ENCODE measurements at regions not wholly inside any gene's neighbourhood (a gene's known extent, or its start where the extent isn't known, plus 50 kb on each side); places are given as distances from the start of the nearest gene placed in this dataset.

GRCh38 chr6:21367649-21368154, 225.8 kb upstream of the SOX4 start:
- no peak for DNase-seq (ENCODE audit: low spot score)
- in situ Hi-C loops (cut with HindIII; ENCODE audit: low sequenced_read_pairs), result no loop called here

GRCh38 chr6:21371061-21371460, 222.5 kb upstream of the SOX4 start:
- DNase-seq (ENCODE audit: low spot score), result no peak
- in situ Hi-C loops (cut with HindIII; ENCODE audit: low sequenced_read_pairs), result no loop called here

GRCh38 chr6:21371676-21372171, 221.8 kb upstream of the SOX4 start:
- no peak for DNase-seq (ENCODE audit: low spot score)
- in situ Hi-C loops (cut with HindIII; ENCODE audit: low sequenced_read_pairs), result no loop called here

DNA sequence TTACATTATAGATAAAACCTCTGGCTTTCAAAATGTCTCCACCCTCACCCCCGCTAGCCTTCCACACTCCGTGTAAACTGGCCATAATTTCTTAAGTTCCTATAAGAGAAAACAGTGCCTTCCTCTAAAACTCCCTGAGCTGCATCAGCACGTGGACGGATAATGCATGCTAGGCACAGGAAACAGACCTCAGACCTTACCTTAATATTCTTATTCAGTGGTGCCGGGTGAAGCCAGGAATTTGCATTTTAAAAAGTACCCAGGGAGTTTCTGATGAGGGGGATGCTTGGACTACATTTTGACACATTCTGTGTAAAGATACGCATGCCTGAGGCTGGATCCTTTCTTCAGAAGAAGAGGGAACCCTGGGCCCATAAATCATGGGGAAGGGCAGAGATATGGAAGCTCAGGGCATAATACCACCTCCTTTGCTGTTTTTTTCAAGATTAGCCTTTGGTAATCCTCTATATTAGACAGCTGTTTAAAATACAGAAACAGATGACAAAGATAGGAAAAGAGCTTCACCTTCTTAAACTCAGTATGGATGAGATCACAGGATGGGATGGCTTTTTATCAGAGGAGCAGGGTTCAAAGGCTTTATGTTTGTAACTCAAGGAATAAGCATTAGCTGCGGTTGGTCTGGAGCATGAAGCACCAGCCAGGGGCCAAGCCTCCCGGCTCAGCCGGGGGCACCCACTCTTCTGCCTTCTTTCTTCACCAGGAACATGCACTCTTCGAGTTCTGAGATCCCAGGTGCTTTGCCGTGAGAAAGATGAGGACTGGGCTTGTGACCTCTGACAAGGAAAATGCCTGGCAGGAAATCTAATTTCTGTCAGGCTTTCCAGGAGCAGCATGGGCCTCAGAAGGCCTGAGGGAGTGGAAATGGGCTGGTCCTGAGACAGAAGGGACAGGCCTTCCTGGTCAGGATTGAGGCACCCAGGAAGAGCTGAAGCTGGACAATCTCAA, 218.1 kb upstream of the SOX4 start:
- DNase-seq (ENCODE audit: low spot score), result no peak
- in situ Hi-C loops (cut with HindIII; ENCODE audit: low sequenced_read_pairs), result no loop called here

- in situ Hi-C loops (cut with HindIII; ENCODE audit: low sequenced_read_pairs), result no loop called here
- no peak for DNase-seq (ENCODE audit: low spot score)
These were observed 216.2 kb upstream of the SOX4 start for GRCh38 chr6:21377356-21377755.

GRCh38 chr6:21381331-21381963, 212.1 kb upstream of the SOX4 start:
- DNase-seq (ENCODE audit: low spot score), result peak; percentile 94
- in situ Hi-C loops (cut with HindIII; ENCODE audit: low sequenced_read_pairs), result no loop called here

DNA sequence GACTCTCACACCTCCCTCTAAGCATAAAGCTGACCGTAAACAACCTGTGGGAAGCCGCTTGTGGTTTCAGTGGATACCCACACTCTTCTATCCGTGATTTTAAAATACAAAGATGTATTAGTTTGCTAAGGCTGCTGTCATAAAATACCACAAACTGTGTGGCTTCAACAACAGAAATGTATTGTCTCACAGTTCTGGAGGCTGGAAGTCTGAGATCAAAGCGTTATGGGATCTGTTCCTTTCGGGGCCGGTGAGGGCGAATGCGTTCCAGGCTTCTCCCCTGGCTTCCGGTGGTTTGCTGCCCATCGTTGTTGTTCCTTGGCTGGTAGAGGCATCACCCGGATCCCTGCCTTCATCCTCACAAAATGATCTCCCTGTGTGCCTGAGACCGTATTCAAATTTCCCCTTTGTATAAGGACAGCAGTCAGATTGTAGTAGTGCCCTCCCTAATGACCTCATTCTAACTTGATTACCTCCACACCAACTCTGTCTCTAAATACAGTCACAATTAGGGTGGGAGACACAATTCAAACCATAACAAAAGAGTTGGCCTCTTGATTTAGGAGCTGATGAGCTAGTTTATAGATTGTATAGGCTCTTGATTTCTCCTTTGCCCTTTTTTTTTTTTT, 210.6 kb upstream of the SOX4 start:
- in situ Hi-C loops (cut with HindIII; ENCODE audit: low sequenced_read_pairs), result no loop called here
- DNase-seq (ENCODE audit: low spot score), result peak; percentile 46

GRCh38 chr6:21383450-21384085, 210.0 kb upstream of the SOX4 start:
- no peak for DNase-seq (ENCODE audit: low spot score)
- in situ Hi-C loops (cut with HindIII; ENCODE audit: low sequenced_read_pairs), result no loop called here

GRCh38 chr6:21384216-21384615, 209.3 kb upstream of the SOX4 start:
- in situ Hi-C loops (cut with HindIII; ENCODE audit: low sequenced_read_pairs), result no loop called here
- no peak for DNase-seq (ENCODE audit: low spot score)

DNA sequence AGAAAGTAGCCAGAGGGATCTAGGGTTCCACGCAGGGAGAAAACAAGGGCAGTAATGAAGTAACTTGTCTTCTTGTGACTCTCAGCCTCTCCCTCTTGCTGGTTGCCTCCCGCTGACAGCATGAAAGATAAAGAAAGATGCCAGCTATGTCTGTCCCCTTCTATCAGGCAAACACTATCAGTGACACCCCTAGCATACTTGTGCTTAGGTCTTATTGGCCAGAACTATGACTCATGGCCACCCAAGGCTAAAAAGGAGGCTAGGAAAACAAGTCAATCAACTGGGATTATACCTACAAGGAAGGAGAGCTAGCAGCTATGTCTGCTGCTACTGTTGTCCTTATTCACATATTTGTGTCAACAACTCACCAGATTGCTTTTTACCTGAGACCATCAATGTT, 206.8 kb upstream of the SOX4 start:
- in situ Hi-C loops (cut with HindIII; ENCODE audit: low sequenced_read_pairs), result no loop called here
- DNase-seq (ENCODE audit: low spot score), result no peak

- in situ Hi-C loops (cut with HindIII; ENCODE audit: low sequenced_read_pairs), result no loop called here
- DNase-seq (ENCODE audit: low spot score), result no peak
These were observed 202.9 kb upstream of the SOX4 start for GRCh38 chr6:21390532-21391213.

DNA sequence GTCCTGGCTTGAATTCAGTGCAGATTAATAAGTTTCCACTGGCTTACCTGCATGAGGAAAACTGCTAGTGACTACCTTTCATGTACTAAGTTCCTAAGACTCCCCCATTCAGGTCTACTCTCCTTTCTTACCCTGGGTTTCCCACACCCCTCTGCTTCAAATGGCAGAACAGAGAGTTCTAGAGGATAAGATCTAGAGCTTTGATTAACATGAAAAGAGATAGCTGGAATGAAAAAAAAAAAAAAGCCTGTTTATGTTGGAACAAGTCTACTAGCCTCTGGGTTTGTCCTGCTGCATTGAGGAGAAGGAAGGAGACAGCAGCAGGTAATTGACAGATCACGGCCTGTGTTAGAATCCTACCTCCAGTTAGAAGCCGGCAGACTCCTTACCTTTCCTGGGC, 201.4 kb upstream of the SOX4 start:
- DNase-seq (ENCODE audit: low spot score), result no peak

DNA sequence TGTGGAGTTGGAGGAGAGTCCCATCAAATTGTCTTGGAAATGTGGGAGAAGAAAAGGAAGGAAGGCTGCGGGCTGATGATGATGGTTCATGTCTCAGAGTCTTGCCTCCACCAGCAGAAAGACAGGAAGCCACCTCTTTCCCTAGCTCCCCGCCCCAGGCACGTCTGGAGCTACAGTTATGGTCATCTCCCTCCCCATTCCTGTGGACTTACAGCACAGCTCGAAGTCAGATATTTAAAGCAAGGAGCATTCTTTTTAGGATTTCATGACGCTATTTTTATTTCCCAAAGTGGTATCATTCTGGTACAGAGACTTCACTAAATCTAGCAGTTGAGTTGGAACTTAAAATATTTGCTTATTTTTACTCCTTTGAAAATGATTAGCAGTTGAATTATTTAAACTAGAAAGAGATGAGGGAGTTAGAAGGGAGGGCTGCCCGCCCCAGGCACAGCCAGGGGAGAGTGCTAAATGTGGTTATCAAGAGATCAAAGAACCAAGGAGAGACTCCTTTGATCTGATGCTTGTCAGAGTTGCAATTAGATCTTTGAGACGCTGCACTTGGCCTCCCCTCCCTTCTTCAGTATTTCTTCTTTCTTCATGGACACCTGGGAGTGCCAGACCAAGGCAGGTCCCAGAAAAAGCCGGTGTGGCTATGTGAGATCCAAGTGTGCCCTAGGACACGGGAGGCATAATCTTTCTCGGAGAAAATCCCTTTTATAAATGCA, 199.9 kb upstream of the SOX4 start:
- no peak for DNase-seq (ENCODE audit: low spot score)
- in situ Hi-C loops (cut with HindIII; ENCODE audit: low sequenced_read_pairs), result no loop called here

More for the DNA sequence above, 201.4 kb upstream of the SOX4 start:
- in situ Hi-C loops (cut with HindIII; ENCODE audit: low sequenced_read_pairs), result no loop called here

DNA sequence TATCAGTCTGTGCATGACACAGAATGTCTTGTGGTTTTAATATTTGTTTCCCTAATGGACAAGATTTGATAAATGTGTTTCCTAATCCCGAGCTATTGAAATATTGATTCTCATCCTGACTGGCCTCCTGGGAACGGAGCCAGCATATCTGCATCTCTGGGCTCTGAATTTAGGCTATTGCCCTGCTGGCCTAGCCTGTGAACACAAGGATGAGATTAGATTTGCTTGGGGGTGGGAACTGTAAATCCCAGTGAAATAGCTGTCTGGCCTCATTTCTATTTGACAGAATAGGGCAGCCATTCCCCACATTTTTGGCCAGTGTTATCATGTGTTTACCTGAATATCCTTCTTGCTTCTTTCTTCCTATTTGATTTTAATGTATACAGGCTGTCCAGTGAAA, 198.4 kb upstream of the SOX4 start:
- DNase-seq (ENCODE audit: low spot score), result no peak
- in situ Hi-C loops (cut with HindIII; ENCODE audit: low sequenced_read_pairs), result no loop called here

DNA sequence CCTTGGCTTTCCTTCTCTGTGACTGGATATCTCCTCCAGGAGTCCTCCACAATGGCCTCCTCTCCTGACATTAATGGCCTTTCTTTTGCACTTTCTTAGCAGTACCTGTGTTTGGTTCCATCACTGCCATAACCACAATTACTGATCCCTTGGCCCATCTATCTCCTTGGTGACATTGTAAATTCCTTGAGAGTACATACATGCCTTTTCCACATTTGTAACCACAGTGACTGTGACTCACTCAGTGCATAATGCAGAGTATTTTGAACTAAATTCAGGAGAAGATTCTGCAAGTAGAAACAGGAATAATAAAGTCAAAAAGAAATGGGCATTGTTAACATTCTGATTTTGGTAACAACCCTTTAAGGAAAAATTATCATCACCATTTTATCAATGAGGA, 197.2 kb upstream of the SOX4 start:
- in situ Hi-C loops (cut with HindIII; ENCODE audit: low sequenced_read_pairs), result no loop called here

DNA sequence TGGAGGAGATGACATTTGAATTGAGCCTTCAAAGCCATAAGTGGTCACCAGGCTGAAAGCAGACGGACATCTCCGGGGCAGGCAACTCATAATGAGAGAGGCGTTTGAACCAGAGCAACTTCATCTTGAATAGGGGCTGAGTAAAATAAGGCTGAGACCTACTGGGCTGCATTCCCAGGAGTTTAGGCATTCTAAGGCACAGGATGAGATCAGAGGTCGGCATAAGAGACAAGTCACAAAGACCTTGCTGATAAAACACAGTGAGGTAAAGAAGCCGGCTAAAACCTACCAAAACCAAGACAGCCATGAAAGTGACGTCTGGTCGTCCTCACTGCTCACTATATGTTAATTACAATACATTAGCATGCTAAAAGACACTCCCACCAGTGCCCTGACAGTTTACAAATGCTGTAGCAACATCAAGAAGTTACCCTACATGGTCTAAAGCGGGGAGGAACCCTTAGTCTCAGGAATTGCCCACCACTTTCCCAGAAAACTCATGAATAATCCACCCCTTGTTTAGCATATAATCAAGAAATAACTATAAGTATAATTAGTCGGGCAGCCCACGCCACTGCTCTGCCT, 194.7 kb upstream of the SOX4 start:
- in situ Hi-C loops (cut with HindIII; ENCODE audit: low sequenced_read_pairs), result no loop called here
- DNase-seq (ENCODE audit: low spot score), result no peak

More for the DNA sequence above, 197.2 kb upstream of the SOX4 start:
- DNase-seq (ENCODE audit: low spot score), result no peak

GRCh38 chr6:21402368-21402767, 191.2 kb upstream of the SOX4 start:
- in situ Hi-C loops (cut with HindIII; ENCODE audit: low sequenced_read_pairs), result no loop called here
- DNase-seq (ENCODE audit: low spot score), result no peak

- in situ Hi-C loops (cut with HindIII; ENCODE audit: low sequenced_read_pairs), result no loop called here
- DNase-seq (ENCODE audit: low spot score), result no peak
These were observed 189.0 kb upstream of the SOX4 start for GRCh38 chr6:21404577-21404976.

Measured in G401 (cell line).